ENCODE measurements at regions not wholly inside any gene's neighbourhood (a gene's known extent, or its start where the extent isn't known, plus 50 kb on each side); places are given as distances from the start of the nearest gene placed in this dataset.

DNA sequence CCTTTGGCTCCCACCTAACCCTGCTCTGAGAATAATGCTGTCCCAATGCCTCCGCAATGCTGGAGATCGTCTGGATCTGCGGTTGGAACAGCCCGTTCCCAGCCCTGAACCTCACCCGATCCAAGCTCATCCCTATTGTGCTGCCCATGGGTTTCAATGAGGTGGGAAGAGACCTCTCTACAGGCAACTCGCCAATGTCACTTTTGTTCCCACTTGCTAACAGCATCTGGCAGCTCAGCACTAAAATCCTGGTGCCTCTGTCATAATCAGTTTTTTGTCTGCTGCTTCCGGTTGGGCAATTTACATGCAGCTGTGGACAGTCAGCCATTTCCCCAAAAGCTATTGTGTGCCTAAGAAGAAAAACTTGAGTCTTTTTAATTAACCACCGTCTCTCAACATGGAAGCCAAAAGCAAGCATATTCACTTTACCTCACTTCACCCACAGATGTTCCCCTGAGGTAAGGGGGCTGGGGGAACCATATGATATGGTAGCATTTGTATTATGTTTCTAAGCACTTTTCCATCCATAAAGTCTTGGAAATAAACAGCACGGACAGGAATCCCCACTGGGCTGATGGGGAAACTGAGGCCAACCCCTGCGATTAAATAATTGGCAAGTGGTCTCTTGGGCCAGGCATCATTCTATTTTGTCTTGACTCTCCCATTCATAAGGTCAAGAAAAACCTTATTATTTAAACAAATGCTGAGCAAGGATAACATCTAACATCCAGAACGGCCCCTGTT lies 159.2 kb upstream of the CDH5 start:
- H2AFZ ChIP-seq (ENCODE audit: low read depth, low read length), result no peak overlapping the region
- H3K36me3 ChIP-seq (ENCODE audit: insufficient read depth, low read length), result no peaks in the 10 kb centered on the region
- no peak for TF ChIP-seq EZH2 (IDR thresholded peaks at IDR 0.05; ENCODE audit: insufficient read depth, low read length)
- TF ChIP-seq, protein P1, sequence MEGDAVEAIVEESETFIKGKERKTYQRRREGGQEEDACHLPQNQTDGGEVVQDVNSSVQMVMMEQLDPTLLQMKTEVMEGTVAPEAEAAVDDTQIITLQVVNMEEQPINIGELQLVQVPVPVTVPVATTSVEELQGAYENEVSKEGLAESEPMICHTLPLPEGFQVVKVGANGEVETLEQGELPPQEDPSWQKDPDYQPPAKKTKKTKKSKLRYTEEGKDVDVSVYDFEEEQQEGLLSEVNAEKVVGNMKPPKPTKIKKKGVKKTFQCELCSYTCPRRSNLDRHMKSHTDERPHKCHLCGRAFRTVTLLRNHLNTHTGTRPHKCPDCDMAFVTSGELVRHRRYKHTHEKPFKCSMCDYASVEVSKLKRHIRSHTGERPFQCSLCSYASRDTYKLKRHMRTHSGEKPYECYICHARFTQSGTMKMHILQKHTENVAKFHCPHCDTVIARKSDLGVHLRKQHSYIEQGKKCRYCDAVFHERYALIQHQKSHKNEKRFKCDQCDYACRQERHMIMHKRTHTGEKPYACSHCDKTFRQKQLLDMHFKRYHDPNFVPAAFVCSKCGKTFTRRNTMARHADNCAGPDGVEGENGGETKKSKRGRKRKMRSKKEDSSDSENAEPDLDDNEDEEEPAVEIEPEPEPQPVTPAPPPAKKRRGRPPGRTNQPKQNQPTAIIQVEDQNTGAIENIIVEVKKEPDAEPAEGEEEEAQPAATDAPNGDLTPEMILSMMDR (IDR thresholded peaks at IDR 0.05; ENCODE audit: insufficient read depth, low read depth, low read length), result no peak
- Mint-ChIP-seq H3K36me3 (ENCODE audit: low read depth, unreplicated experiment) (no peaks in the 10 kb centered on the region), H3K27ac (ENCODE audit: unreplicated experiment) (no peak overlapping the region), H3K4me1 (ENCODE audit: low read depth, unreplicated experiment) (no peaks in the 10 kb centered on the region), H3K27me3 (ENCODE audit: low read depth, unreplicated experiment) (peaks cover 3% of the 10 kb centered on the region), H3K4me3 (ENCODE audit: unreplicated experiment) (no peak overlapping the region), H3K9me3 (ENCODE audit: unreplicated experiment) (peaks cover 4% of the 10 kb centered on the region)
- H3K4me2 ChIP-seq (ENCODE audit: low read length), result no peak overlapping the region
- H3K79me2 ChIP-seq (ENCODE audit: insufficient read depth, low read length), result no peaks in the 10 kb centered on the region
- FAIRE-seq (no peak), DNase-seq (ENCODE audit: low read depth) (no peak)
- no peak overlapping the region for H3K4me3 ChIP-seq (ENCODE audit: insufficient read depth, low read depth, low read length)
- H4K20me1 ChIP-seq (ENCODE audit: insufficient read depth, low read length), result no peaks in the 10 kb centered on the region
- no peak overlapping the region for H3K9ac ChIP-seq (ENCODE audit: low read length)
- H3K4me1 ChIP-seq (ENCODE audit: insufficient read depth, low read length), result no peaks in the 10 kb centered on the region
- no peaks in the 10 kb centered on the region for H3K27me3 ChIP-seq (ENCODE audit: insufficient read depth, low read length)
- H3K9me3 ChIP-seq (ENCODE audit: insufficient read depth, low read depth, low read length), result no peaks in the 10 kb centered on the region
- H3K27ac ChIP-seq (ENCODE audit: low read depth, low read length), result no peak overlapping the region

DNA sequence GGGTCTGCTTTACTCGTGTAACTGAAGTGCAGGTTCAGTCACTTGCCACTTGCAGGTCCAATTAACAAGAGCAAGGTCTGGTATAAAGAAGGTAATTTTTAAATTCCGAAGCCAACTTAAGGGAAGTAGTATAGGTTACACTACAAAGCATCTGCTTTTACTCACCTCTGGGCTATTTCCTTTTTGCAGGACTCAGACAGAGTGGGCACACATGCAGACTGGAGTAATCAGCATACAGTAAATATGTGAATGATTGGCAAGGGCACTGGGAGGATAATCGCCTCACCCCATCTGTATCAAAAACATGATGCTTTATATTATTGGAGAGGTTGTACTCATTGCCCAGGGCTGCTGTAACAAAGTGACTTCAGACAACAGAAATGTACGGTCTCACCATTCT lies 160.1 kb upstream of the CDH5 start:
- no peaks in the 10 kb centered on the region for H3K36me3 Mint-ChIP-seq (ENCODE audit: low read depth, unreplicated experiment)
- peaks cover 4% of the 10 kb centered on the region for H3K9me3 Mint-ChIP-seq (ENCODE audit: unreplicated experiment)
- no peak overlapping the region for H3K4me3 ChIP-seq (ENCODE audit: insufficient read depth, low read depth, low read length)
- H3K27me3 Mint-ChIP-seq (ENCODE audit: low read depth, unreplicated experiment), result peaks cover 5% of the 10 kb centered on the region
- H3K27ac ChIP-seq (ENCODE audit: low read depth, low read length), result no peak overlapping the region
- H2AFZ ChIP-seq (ENCODE audit: low read depth, low read length), result no peak overlapping the region
- no peak overlapping the region for H3K9ac ChIP-seq (ENCODE audit: low read length)
- H3K4me1 ChIP-seq (ENCODE audit: insufficient read depth, low read length), result no peaks in the 10 kb centered on the region
- no peak overlapping the region for H3K4me2 ChIP-seq (ENCODE audit: low read length)
- FAIRE-seq (no peak), DNase-seq (ENCODE audit: low read depth) (no peak)
- no peaks in the 10 kb centered on the region for H3K36me3 ChIP-seq (ENCODE audit: insufficient read depth, low read length)
- H3K79me2 ChIP-seq (ENCODE audit: insufficient read depth, low read length), result no peaks in the 10 kb centered on the region
- no peaks in the 10 kb centered on the region for H4K20me1 ChIP-seq (ENCODE audit: insufficient read depth, low read length)
- no peaks in the 10 kb centered on the region for H3K4me1 Mint-ChIP-seq (ENCODE audit: low read depth, unreplicated experiment)
- no peaks in the 10 kb centered on the region for H3K27me3 ChIP-seq (ENCODE audit: insufficient read depth, low read length)
- no peak overlapping the region for H3K27ac Mint-ChIP-seq (ENCODE audit: unreplicated experiment)
- H3K9me3 ChIP-seq (ENCODE audit: insufficient read depth, low read depth, low read length), result no peaks in the 10 kb centered on the region
- TF ChIP-seq, protein P1 (IDR thresholded peaks at IDR 0.05; ENCODE audit: insufficient read depth, low read depth, low read length), result no peak
- TF ChIP-seq EZH2 (IDR thresholded peaks at IDR 0.05; ENCODE audit: insufficient read depth, low read length), result no peak
- H3K4me3 Mint-ChIP-seq (ENCODE audit: unreplicated experiment), result no peak overlapping the region
